ENCODE measurements at regions not wholly inside any gene's neighbourhood (a gene's known extent, or its start where the extent isn't known, plus 50 kb on each side); places are given as distances from the start of the nearest gene placed in this dataset.
"Not testable (repeated sequence)": the region's sequence is repeated elsewhere in the genome, so short reads cannot be mapped to it uniquely, and the experiment has no call there.

DNA sequence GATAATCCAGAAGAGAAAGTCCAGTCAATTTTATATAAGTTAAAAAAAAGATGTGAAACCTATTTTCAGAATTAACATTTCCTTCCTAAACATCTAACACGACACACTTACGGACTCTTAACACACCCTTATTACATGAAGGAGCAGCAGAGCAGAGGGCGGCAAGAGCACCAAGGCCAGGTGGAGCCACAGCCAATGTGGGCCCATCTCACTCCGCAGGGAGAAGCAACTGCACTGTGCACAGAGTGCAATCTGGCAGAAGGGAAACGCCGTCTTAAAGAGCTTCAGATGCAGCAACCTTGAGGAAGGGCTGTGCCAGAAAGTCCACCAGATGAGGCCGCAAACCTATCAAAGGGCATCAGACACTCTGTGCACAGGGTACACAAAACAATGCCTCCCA, 109.2 kb upstream of the SAMD11 start:
- not testable (repeated sequence) for TF ChIP-seq ZBTB33 (IDR thresholded peaks at IDR 0.05; ENCODE audit: borderline replicate concordance, low read depth); SIN3A (IDR thresholded peaks at IDR 0.05; ENCODE audit: borderline replicate concordance, low read depth, low read length)

Data from SK-N-SH (cell line).